IPS-18a (cell line): ENCODE measurements at regions not wholly inside any gene's neighbourhood (a gene's known extent, or its start where the extent isn't known, plus 50 kb on each side); places are given as distances from the start of the nearest gene placed in this dataset.
"Not testable (repeated sequence)": the region's sequence is repeated elsewhere in the genome, so short reads cannot be mapped to it uniquely, and the experiment has no call there.

ENCODE experiments used
- H3K27ac ChIP-seq: one replicate; pipeline ENCODE4 v1.5.1; 2013; ENCODE audit warnings: low read length
- H3K27me3 ChIP-seq: one replicate; pipeline ENCODE4 v1.6.1; 2013; ENCODE audit warnings: mild to moderate bottlenecking, low read length; ENCODE audit not compliant: control insufficient read depth, insufficient read depth
- H3K36me3 ChIP-seq: one replicate; pipeline ENCODE4 v1.6.1; 2013; ENCODE audit warnings: low read depth, low read length; ENCODE audit not compliant: control insufficient read depth
- H3K4me1 ChIP-seq: one replicate; pipeline ENCODE4 v1.6.1; 2013; ENCODE audit warnings: low read depth, low read length; ENCODE audit not compliant: control insufficient read depth
- H3K4me3 ChIP-seq: one replicate; pipeline ENCODE4 v1.5.1; 2013; ENCODE audit warnings: low read length
- H3K9ac ChIP-seq: one replicate; pipeline ENCODE4 v1.6.1; 2013; ENCODE audit warnings: mild to moderate bottlenecking, low read length, moderate library complexity
- H3K9me3 ChIP-seq: one replicate; pipeline ENCODE4 v1.6.1; 2013; ENCODE audit warnings: low read depth, low read length; ENCODE audit not compliant: control insufficient read depth

DNA sequence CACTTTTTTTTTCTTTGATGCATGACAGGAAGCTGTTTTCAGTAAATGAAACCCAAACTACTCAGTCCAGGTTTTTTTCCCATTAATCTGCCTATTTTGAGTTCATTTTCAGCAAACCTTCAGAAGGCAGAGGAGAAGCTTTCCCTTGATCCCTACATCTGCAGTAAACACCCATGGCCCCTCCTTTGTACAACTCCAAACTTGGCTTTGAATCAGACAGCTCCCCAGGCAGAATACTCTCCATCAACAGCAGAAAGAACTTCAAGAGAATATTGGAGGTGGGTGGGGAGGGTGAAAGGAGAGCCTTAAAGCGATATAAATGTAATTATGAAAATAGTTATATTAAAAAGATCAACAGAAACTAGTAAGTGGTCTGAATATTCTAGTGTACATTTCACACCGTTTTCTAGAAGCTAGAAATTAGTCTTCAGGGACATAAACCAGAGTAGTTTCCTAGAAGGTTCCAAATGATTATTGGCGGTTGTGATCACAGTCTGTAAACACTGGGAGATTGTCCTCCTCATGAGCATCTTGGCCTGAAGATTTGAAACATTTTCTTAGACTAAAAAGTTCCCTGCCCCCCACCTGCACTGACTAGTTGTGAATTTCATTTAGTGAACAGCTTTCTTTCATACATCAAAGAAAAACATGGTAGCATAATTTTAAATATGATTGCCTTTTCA lies 75.1 kb upstream of the STK39 start:
- Histone ChIP-seq H3K36me3 (no peaks in the 10 kb centered on the region), H3K27ac (no peak overlapping the region), H3K27me3 (no peaks in the 10 kb centered on the region), H3K4me1 (peaks cover 3% of the 10 kb centered on the region), H3K9ac (no peak overlapping the region), H3K4me3 (no peak overlapping the region), H3K9me3 (no peaks in the 10 kb centered on the region)

DNA sequence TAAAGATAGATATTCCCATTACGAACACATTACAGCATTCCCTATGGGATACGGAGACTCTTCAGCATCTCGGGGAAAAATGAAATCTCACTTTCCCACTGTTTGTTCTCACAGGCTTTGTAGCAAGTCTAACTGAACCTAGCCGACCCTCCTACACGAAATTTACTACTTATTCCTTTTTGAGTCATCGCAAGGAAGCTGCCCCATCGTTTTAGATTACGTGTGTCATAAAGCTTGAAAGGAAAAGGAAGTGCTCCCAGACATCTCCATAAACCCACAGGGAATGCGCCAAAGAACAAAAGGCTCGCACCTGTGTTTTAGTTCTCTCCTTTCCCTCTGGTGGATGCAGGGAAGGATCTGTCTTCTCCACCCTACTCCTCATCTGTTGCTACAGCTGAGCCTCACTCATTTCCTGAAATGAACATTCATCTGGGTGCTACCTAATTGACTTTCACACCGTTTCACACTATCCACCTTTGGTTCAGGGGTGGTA lies 76.2 kb upstream of the STK39 start:
- Histone ChIP-seq H3K27ac (no peak overlapping the region), H3K4me3 (no peak overlapping the region), H3K27me3 (no peaks in the 10 kb centered on the region), H3K36me3 (no peaks in the 10 kb centered on the region), H3K9ac (no peak overlapping the region), H3K9me3 (no peaks in the 10 kb centered on the region), H3K4me1 (peaks cover 3% of the 10 kb centered on the region)

DNA sequence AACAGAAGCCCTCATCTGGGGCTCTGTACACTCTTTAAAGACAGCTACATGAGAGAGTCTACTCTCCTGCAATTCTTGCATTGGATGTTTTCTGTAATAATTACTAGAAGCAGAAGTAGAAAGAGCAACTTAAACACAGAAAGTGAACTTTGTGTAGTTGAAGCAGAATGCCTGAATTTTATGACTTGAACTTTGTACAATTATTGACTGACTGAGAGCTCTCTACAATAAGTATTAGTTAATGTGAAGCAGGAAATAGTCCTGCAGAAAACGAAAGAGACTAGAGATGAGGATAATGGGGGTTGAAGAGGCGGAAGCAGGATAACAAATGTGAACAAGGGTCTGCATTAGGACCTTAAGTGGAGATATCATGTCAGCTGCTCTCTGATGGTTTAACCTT lies 79.2 kb upstream of the STK39 start:
- Histone ChIP-seq H3K9me3 (peaks cover 2% of the 10 kb centered on the region), H3K36me3 (no peaks in the 10 kb centered on the region), H3K27me3 (no peaks in the 10 kb centered on the region), H3K4me1 (peaks cover 3% of the 10 kb centered on the region), H3K4me3 (no peak overlapping the region), H3K27ac (no peak overlapping the region), H3K9ac (no peak overlapping the region)

DNA sequence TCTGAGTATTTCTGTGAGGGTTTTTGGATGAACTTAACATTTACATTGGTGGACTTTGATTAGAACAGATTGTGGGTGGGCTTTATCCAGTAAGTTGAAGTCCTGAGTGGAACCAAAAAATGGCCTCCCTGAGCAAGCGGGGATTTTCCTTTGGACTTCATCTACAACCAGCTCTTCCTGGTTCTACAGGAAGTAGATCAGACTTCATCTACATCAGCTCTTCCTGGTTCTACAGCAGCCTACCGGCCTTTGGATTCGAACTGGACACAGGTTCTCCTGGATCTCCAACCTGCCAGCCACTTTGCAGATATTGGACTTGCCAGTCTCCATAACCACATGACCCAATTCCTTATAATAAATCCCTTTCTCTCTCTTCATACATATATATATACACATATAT lies 79.9 kb upstream of the STK39 start:
- H3K4me3 ChIP-seq = no peak overlapping the region
- peaks cover 2% of the 10 kb centered on the region for H3K9me3 ChIP-seq
- H3K9ac ChIP-seq = no peak overlapping the region
- H3K27me3 ChIP-seq = no peaks in the 10 kb centered on the region
- no peaks in the 10 kb centered on the region for H3K36me3 ChIP-seq
- H3K4me1 ChIP-seq = peaks cover 3% of the 10 kb centered on the region
- H3K27ac ChIP-seq = no peak overlapping the region

DNA sequence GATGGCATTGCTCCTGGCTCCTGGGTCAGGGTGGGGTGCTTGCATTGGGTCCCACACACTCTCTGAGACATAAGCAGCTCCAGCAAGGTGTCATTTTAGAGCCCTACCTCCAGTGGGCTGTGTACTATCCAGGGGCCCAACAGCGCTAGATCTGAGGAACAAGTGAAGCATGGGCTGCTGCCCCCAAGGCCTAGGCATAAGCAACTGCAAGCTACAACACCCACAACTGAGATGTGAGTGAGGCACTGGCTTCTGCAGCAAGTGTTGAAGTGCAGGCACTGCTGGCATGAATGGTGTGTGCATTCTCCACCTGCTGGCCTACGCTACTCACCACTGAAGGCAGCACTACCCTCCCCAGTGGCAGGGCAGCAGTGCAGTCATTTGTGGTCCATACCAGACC lies 81.0 kb upstream of the STK39 start:
- Histone ChIP-seq H3K4me1 (peaks cover 2% of the 10 kb centered on the region), H3K27me3 (no peaks in the 10 kb centered on the region), H3K9ac (no peak overlapping the region), H3K36me3 (no peaks in the 10 kb centered on the region), H3K4me3 (no peak overlapping the region), H3K9me3 (peaks cover 2% of the 10 kb centered on the region), H3K27ac (no peak overlapping the region)

DNA sequence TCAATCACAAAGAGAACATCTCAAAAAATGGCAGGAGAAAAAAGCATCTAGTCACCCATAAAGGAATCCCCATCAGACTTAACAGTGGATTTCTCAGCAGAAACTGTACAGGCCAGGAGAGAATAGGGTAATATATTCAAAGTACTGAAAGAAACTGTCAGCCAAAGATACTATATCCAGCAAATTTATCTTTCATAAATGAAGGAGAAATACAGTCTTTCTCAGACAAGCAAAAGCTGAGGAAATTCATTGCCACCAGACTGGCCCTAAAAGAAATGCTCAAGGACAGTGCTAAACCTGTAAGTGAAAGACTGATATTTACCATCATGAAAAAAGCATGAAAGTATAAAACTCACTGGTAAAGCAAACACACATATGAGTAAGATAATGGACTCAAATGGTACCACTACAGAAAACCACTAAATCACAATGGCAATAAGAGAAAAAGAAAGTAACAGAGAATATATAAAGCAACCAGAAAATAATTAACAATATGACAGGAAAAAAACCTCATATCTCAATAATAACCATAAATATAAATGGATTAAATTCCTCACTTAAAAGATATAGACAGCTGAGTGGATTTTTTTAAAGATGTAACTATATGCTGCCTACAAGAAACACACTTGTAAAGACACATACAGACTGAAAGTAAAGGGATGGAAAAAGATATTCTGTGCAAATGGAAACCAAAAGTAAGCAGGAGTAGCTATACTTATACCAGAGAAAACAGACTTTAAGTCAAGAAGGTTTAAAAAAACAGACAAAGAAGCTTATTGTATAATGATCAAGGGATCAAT lies 83.4 kb upstream of the STK39 start:
- Histone ChIP-seq H3K9me3 (peaks cover 2% of the 10 kb centered on the region), H3K4me1 (no peaks in the 10 kb centered on the region), H3K36me3 (no peaks in the 10 kb centered on the region), H3K27ac (no peak overlapping the region), H3K9ac (no peak overlapping the region), H3K4me3 (no peak overlapping the region), H3K27me3 (no peaks in the 10 kb centered on the region)

DNA sequence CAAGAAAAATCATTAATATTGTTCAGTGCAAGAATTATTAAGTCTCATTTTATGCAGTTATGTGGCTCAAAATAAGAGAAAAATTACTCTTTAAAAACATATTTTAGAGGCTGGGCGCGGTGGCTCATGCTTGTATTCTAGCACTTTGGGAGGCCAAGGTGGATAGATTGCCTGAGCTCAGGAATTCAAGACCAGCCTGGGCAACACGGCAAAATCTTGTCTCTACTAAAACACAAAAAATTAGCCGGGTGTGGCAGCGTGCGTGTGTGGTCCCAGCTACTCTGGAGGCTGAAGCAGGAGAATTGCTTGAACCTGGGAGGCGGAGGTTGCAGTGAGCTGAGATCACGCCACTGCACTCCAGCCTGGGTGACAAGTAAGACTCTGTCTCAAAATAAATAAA lies 87.9 kb upstream of the STK39 start:
- H3K27ac ChIP-seq, H3K9ac ChIP-seq, H3K27me3 ChIP-seq, H3K4me1 ChIP-seq, H3K4me3 ChIP-seq, H3K9me3 ChIP-seq, H3K36me3 ChIP-seq: not testable (repeated sequence)

DNA sequence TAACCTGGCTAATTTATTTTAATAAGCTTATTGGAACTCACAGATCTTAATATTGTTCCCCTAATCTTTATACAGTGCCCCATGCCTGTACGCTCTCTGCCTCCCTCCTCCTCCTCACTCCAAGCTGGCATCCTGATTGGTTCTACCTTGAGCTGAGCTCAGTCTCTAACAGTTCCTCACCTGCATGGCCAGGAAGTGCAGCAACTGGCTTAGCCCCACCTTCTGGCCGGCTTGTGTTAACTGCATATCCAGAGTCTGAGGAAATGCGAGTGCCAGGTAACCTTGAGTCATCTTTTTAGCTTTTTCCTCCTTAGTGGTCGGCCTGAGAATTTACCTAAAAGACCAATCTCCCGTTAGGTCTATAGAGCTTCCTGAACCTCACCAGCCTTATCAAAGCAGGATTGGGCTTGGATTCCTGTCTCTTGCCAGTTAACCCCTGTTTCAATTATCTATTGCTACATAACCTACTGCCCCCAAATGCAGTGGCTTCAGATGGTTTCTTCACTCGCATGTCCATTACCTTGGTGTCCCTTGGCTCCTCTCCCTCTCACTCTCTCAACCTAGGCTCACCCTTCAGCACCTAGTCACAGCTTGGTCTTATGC lies 89.5 kb upstream of the STK39 start:
- H3K27me3 ChIP-seq = no peaks in the 10 kb centered on the region
- H3K9me3 ChIP-seq = no peaks in the 10 kb centered on the region
- peaks cover 7% of the 10 kb centered on the region for H3K4me1 ChIP-seq
- H3K27ac ChIP-seq = no peak overlapping the region
- H3K4me3 ChIP-seq = no peak overlapping the region
- H3K9ac ChIP-seq = no peak overlapping the region
- H3K36me3 ChIP-seq = no peaks in the 10 kb centered on the region

DNA sequence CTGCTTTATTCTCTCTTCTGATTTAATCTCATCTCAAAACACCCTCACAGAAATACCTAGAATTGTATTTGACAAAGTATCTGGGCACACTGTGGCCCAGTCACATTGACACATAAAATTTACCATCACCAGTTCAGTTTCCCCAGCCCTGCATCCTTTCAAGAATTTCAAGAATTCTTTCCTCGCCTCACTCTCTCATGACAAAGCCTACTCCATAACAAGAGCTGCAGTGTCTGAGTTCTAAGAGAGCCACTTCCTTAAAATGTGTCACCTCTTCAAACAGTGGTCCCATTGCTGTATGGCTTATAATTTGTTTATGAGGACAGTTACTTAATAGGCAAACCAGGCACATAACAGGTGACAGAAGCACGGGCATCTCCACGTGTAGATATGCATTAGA lies 90.9 kb upstream of the STK39 start:
- no peak overlapping the region for H3K27ac ChIP-seq
- H3K36me3 ChIP-seq = no peaks in the 10 kb centered on the region
- H3K4me1 ChIP-seq = peaks cover 7% of the 10 kb centered on the region
- H3K9me3 ChIP-seq = no peaks in the 10 kb centered on the region
- no peaks in the 10 kb centered on the region for H3K27me3 ChIP-seq
- no peak overlapping the region for H3K4me3 ChIP-seq
- no peak overlapping the region for H3K9ac ChIP-seq

DNA sequence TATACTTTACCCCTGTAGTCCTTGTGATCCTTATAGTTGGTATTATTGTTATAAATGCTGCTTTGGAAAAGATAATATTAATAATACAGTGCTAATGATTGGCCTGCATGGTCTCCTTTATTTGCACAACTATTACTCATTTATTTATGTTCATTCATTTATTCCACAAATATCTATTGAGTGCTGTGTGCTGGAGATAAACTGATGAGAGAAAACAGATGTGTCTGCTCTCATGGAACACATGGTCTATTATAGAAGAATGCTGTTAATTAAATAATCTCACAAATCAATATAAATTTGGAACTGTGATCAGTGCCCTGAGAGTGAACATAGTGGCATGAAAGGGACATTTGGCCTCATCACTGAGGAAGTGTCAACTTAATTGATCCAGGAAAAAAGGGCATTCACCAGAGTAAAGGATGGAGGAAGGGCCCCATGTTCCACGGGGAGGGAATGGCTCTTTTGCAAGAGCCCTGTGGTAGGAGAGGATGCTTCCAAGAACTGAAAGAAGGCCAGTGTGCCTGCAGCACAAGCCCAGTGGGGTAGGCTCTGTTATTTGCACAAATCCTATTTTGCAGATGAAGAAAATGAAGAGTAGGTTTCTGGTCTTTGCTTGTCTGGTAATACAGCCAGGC lies 91.5 kb upstream of the STK39 start:
- no peak overlapping the region for H3K9ac ChIP-seq
- H3K4me3 ChIP-seq = no peak overlapping the region
- no peaks in the 10 kb centered on the region for H3K9me3 ChIP-seq
- H3K4me1 ChIP-seq = peaks cover 7% of the 10 kb centered on the region
- H3K36me3 ChIP-seq = no peaks in the 10 kb centered on the region
- no peak overlapping the region for H3K27ac ChIP-seq
- no peaks in the 10 kb centered on the region for H3K27me3 ChIP-seq

DNA sequence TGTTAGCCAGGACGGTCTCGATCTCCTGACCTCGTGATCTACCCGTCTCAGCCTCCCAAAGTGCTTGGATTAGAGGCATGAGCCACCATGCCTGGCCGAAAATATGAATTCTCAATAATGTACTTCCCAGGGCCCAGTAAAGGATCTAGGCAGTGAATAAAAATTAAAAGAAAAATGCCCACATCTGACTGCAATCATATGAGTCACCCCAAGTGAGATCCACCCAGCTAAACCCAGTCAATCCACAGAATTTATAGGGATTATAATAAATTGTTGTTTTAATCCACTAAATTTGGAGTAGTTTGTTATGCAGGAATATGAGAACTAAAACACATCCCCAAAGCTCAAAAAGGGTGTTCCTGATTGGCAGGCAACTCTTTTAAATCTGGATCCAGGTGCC lies 93.5 kb upstream of the STK39 start:
- H3K36me3 ChIP-seq = no peaks in the 10 kb centered on the region
- peaks cover 7% of the 10 kb centered on the region for H3K4me1 ChIP-seq
- H3K27me3 ChIP-seq = no peaks in the 10 kb centered on the region
- H3K9ac ChIP-seq = no peak overlapping the region
- no peak overlapping the region for H3K27ac ChIP-seq
- H3K4me3 ChIP-seq = no peak overlapping the region
- H3K9me3 ChIP-seq = no peaks in the 10 kb centered on the region
